CD4-positive, alpha-beta T cell (primary cell): ENCODE measurements at regions not wholly inside any gene's neighbourhood (a gene's known extent, or its start where the extent isn't known, plus 50 kb on each side); places are given as distances from the start of the nearest gene placed in this dataset.

Source experiments
- ATAC-seq: fragments of 200-7000 bp; cut with Tn5 transposase; one replicate; pipeline ENCODE4 v1.10.0; 2022; ENCODE audit warnings: mild to moderate bottlenecking; ENCODE audit not compliant: poor library complexity
- CTCF ChIA-PET: fragments of 350-600 bp; sonication (Branson Sonifier 250); formaldehyde crosslinking; loops from one replicate; lab custom pipeline; 2021; ENCODE audit warnings: antibody characterized with exemption, inconsistent platforms; lab: Charles Lee
- POLR2A ChIA-PET: fragments of 350-600 bp; sonication (Branson Sonifier 250); formaldehyde crosslinking; loops from one replicate; lab custom pipeline; 2021; ENCODE audit warnings: antibody characterized with exemption, inconsistent platforms; lab: Charles Lee
- DNase-seq, 14 experiments: peaks; one replicate each; pipeline ENCODE4 v3.0.0-alpha.2; 2013 to 2020; ENCODE audit warnings: mixed read lengths in 2 of 14
- H3K27ac ChIP-seq, 2 donors: one replicate each; pipeline versions ENCODE4 v1.5.1 to v1.7.0; 2013; ENCODE audit warnings: low read length in 2 of 2, low read depth in 1 of 2, mild to moderate bottlenecking in 1 of 2
- H3K27me3 ChIP-seq, 2 experiments: 1 replicate in 1 of 2; 2 replicates in 1 of 2; pipeline versions ENCODE4 v1.6.1 to v1.7.0; 2013; ENCODE audit warnings: low read length in 2 of 2, control low read depth in 1 of 2, mild to moderate bottlenecking in 1 of 2, moderate library complexity in 1 of 2; ENCODE audit not compliant: insufficient read depth in 2 of 2, control insufficient read depth in 1 of 2
- H3K36me3 ChIP-seq: one replicate; pipeline ENCODE4 v1.6.1; 2013; ENCODE audit warnings: low read length, control low read depth; ENCODE audit not compliant: insufficient read depth
- H3K4me1 ChIP-seq: one replicate; pipeline ENCODE4 v1.6.1; 2013; ENCODE audit warnings: low read length, control low read depth; ENCODE audit not compliant: insufficient read depth
- H3K4me3 ChIP-seq: one replicate; pipeline ENCODE4 v1.5.1; 2013; ENCODE audit warnings: mild to moderate bottlenecking, low read length, moderate library complexity
- H3K9me3 ChIP-seq, 2 experiments: 1 replicate in 1 of 2; 2 replicates in 1 of 2; pipeline versions ENCODE4 v1.6.1 to v1.7.0; 2013; ENCODE audit warnings: low read length in 2 of 2, mild to moderate bottlenecking in 2 of 2, control low read depth in 1 of 2, moderate library complexity in 1 of 2; ENCODE audit not compliant: control insufficient read depth in 1 of 2, insufficient read depth in 1 of 2
- H3K27ac Mint-ChIP-seq: one replicate; pipeline ENCODE4 v1.8.0; 2020; ENCODE audit warnings: mixed read lengths
- H3K27me3 Mint-ChIP-seq: one replicate; pipeline ENCODE4 v1.8.0; 2021; ENCODE audit warnings: mixed read lengths
- H3K36me3 Mint-ChIP-seq: one replicate; pipeline ENCODE4 v1.8.0; 2021; ENCODE audit warnings: low read depth, mixed read lengths
- H3K4me1 Mint-ChIP-seq: one replicate; pipeline ENCODE4 v1.8.0; 2021; ENCODE audit warnings: low read depth, mixed read lengths
- H3K4me3 Mint-ChIP-seq: one replicate; pipeline ENCODE4 v1.8.0; 2020; ENCODE audit warnings: mild to moderate bottlenecking, mixed read lengths
- H3K9me3 Mint-ChIP-seq: one replicate; pipeline ENCODE4 v1.8.0; 2020; ENCODE audit warnings: mixed read lengths
- intact Hi-C, 2 experiments: fragments of 100-400 bp; cut with DNase I in 1 of 2; cut with micrococcal nuclease in 1 of 2; formaldehyde crosslinking; loops; one replicate each; pipeline versions ENCODE4 v1.15.1 to v1.9.0; 2023 to 2025; cut with DNase I, micrococcal nuclease
- TF ChIP-seq, protein P1 (sequence below): fragments of 200-600 bp; IDR thresholded peaks from one replicate; pipeline ENCODE4 v1.8.0; 2022; ENCODE audit warnings: antibody characterized with exemption, mild to moderate bottlenecking

DNA sequence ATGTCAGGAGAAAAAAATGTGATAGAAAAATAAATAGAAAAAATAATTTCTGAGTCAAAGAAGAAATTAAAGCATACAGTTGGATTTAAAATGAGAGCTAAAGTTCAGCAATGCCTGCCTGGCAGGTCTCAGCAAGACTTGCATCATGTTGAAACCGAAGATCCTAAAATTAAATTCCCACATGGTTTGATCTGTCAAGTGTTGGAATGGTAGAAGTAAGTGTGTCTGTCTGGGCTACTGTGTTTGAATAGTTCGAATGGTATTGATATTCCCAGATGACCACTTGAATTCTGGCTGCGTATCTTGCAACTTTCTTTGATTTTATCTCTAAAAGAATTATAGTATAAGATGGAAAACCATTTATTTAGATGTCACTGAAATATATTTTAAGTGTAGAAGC is 1349.6 kb downstream of the EPHA7 start:
- Histone ChIP-seq H3K4me1 (no peaks in the 10 kb centered on the region), H3K27me3 (no peaks in the 10 kb centered on the region), H3K9me3 (no peaks in the 10 kb centered on the region), H3K4me3 (no peak overlapping the region), H3K27ac (no peak overlapping the region), H3K36me3 (no peaks in the 10 kb centered on the region)
- Mint-ChIP-seq H3K36me3 (no peaks in the 10 kb centered on the region), H3K4me3 (no peak overlapping the region), H3K27ac (no peak overlapping the region), H3K27me3 (no peaks in the 10 kb centered on the region), H3K9me3 (no peaks in the 10 kb centered on the region), H3K4me1 (no peaks in the 10 kb centered on the region)
- POLR2A ChIA-PET: no interaction called here
- DNase-seq (no peak), ATAC-seq (no peak)
- CTCF ChIA-PET: no interaction called here
- TF ChIP-seq, protein P1, sequence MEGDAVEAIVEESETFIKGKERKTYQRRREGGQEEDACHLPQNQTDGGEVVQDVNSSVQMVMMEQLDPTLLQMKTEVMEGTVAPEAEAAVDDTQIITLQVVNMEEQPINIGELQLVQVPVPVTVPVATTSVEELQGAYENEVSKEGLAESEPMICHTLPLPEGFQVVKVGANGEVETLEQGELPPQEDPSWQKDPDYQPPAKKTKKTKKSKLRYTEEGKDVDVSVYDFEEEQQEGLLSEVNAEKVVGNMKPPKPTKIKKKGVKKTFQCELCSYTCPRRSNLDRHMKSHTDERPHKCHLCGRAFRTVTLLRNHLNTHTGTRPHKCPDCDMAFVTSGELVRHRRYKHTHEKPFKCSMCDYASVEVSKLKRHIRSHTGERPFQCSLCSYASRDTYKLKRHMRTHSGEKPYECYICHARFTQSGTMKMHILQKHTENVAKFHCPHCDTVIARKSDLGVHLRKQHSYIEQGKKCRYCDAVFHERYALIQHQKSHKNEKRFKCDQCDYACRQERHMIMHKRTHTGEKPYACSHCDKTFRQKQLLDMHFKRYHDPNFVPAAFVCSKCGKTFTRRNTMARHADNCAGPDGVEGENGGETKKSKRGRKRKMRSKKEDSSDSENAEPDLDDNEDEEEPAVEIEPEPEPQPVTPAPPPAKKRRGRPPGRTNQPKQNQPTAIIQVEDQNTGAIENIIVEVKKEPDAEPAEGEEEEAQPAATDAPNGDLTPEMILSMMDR: no peak
- intact Hi-C loops: no loop called here

DNA sequence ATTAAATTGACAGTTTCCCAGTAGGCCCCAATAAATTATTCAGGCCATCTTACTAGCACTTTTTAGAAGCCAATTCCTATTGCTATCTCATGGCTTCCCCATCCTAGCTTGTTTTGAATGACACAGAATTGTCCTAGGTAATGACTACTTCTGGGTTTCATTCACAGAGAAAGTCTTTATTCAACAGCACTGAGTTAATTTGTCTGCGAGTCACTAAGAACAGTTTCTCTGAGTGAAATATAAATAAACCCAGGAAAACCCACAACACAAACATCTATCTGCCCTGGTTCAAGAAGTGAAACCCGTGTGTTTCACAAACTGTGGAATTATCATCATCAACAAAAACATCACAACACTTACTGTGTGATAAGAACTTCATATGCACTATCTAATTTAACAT is 1366.8 kb downstream of the EPHA7 start:
- Histone ChIP-seq H3K36me3 (no peaks in the 10 kb centered on the region), H3K27ac (no peak overlapping the region), H3K4me1 (no peaks in the 10 kb centered on the region), H3K4me3 (no peak overlapping the region), H3K27me3 (no peaks in the 10 kb centered on the region), H3K9me3 (no peaks in the 10 kb centered on the region)
- TF ChIP-seq, protein P1: no peak
- no peaks in the 10 kb centered on the region for H3K4me1 Mint-ChIP-seq
- ATAC-seq (no peak), DNase-seq (no peak)
- ChIA-PET CTCF (no interaction called here), POLR2A (no interaction called here)
- no peaks in the 10 kb centered on the region for H3K36me3 Mint-ChIP-seq
- H3K9me3 Mint-ChIP-seq: peaks cover 2% of the 10 kb centered on the region
- H3K27ac Mint-ChIP-seq: no peak overlapping the region
- H3K4me3 Mint-ChIP-seq: no peak overlapping the region
- H3K27me3 Mint-ChIP-seq: no peaks in the 10 kb centered on the region
- intact Hi-C loops: no loop called here

DNA sequence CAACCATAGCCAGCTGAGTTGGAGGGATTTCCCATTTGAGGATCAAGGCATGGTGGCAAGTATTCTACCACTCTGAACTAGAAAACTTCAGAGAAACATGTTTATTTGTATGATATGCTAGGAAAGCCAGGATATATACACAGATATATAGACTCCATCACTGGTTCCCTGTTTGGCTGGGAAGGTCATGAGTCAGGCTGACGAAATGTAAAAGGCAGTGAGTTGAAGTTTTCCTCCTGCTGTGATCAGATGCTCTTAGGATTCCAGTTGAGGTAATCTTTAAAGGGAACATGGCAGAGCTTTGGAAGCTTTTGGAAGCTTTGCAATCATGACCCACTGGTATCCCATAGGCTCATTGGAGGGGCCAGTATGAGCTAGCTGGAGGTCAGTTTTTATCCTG is 1369.1 kb downstream of the EPHA7 start:
- H3K4me3 ChIP-seq: no peak overlapping the region
- Mint-ChIP-seq H3K27ac (no peak overlapping the region), H3K4me3 (no peak overlapping the region), H3K9me3 (peaks cover 2% of the 10 kb centered on the region), H3K4me1 (no peaks in the 10 kb centered on the region), H3K36me3 (no peaks in the 10 kb centered on the region), H3K27me3 (no peaks in the 10 kb centered on the region)
- CTCF ChIA-PET: no interaction called here
- H3K27ac ChIP-seq: no peak overlapping the region
- no peaks in the 10 kb centered on the region for H3K36me3 ChIP-seq
- no peaks in the 10 kb centered on the region for H3K4me1 ChIP-seq
- POLR2A ChIA-PET: no interaction called here
- peaks cover 0 to 3% of the 10 kb centered on the region in 2 experiments for H3K9me3 ChIP-seq
- intact Hi-C loops: no loop called here
- H3K27me3 ChIP-seq: no peaks in the 10 kb centered on the region
- DNase-seq: no peak
- TF ChIP-seq, protein P1: no peak
- ATAC-seq: no peak
